Testis (tissue), 2 donors: ENCODE measurements at regions not wholly inside any gene's neighbourhood (a gene's known extent, or its start where the extent isn't known, plus 50 kb on each side); places are given as distances from the start of the nearest gene placed in this dataset.

Source experiments
- DNase-seq: peaks from one replicate; pipeline ENCODE4 v3.0.0-alpha.2; 2019
- H3K27ac ChIP-seq, 2 donors: fragments of 200-600 bp; sonication (generic); one replicate each; pipeline ENCODE4 v1.5.1; 2019
- H3K27me3 ChIP-seq: fragments of 200-600 bp; sonication (generic); one replicate; pipeline ENCODE4 v1.5.1; 2019
- H3K36me3 ChIP-seq: fragments of 200-600 bp; sonication (generic); one replicate; pipeline ENCODE4 v1.5.1; 2017; ENCODE audit warnings: low read depth; ENCODE audit errors: missing control alignments
- H3K4me1 ChIP-seq: fragments of 200-600 bp; sonication (generic); one replicate; pipeline ENCODE4 v1.5.1; 2019
- H3K4me3 ChIP-seq, 2 donors: fragments of 200-600 bp; sonication (generic); one replicate each; pipeline ENCODE4 v1.5.1; 2017 to 2019
- H3K9me3 ChIP-seq: fragments of 200-600 bp; sonication (generic); one replicate; pipeline ENCODE4 v1.5.1; 2017
- CTCF ChIP-seq, 3 experiments: fragments of 450-650 bp in 2 of 3; fragments of 200-600 bp in 1 of 3; sonication (generic) in 1 of 3; IDR thresholded peaks; one replicate each; pipeline ENCODE4 v1.5.1; 2016 to 2019; ENCODE audit warnings: antibody characterized with exemption in 3 of 3, mild to moderate bottlenecking in 2 of 3, moderate library complexity in 1 of 3
- POLR2A ChIP-seq: fragments of 450-650 bp; IDR thresholded peaks from one replicate; pipeline ENCODE4 v1.6.1; 2017; ENCODE audit warnings: antibody characterized with exemption, mild to moderate bottlenecking, moderate library complexity
- WGBS, 2 donors: methylation state at CpG; one replicate each; pipeline ENCODE4 v1.1.5; 2018; 5-methylcytosine and 5-hydroxymethylcytosine counted together
- intact Hi-C: fragments of 100-400 bp; cut with DNase I; formaldehyde crosslinking; loops from one replicate; pipeline ENCODE4 v1.15.1; 2023; ENCODE audit warnings: low total_unique reads

GRCh38 chr4:89397441-89397840 lies 89.8 kb upstream of the GPRIN3 start:
- no peak for TF ChIP-seq POLR2A
- no peak for TF ChIP-seq CTCF (IDR thresholded peaks at IDR 0.05)
- Histone ChIP-seq H3K4me1 (no peaks in the 10 kb centered on the region), H3K9me3 (no peaks in the 10 kb centered on the region), H3K36me3 (no peaks in the 10 kb centered on the region), H3K27ac (no peak overlapping the region), H3K27me3 (no peaks in the 10 kb centered on the region), H3K4me3 (no peak overlapping the region)
- WGBS, 2 donors, result 38 to 68% methylated on average over 1 of the region's 1 CpG
- intact Hi-C loops, result no loop called here
- DNase-seq, result no peak

DNA sequence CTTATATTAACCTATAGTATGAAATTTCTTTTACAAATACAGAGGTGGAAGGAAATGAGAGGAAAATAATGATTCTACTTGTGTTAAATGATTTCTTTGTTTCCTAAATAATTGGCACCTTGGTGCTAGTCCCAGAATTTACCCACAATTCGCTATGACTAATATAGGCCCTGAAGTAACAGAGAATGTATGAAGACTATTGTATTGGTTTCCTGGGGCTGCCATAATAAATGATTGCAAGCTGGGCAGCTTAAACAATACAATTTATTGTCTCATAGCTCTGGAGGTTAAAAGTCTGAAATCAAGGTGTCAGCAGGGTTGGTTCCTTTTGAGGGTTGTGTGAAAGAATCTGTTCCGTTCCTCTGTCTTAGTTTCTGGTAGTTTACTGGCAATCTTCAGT lies 74.8 kb upstream of the GPRIN3 start:
- Histone ChIP-seq H3K27me3 (no peaks in the 10 kb centered on the region), H3K27ac (no peak overlapping the region), H3K9me3 (no peaks in the 10 kb centered on the region), H3K36me3 (no peaks in the 10 kb centered on the region), H3K4me3 (no peak overlapping the region), H3K4me1 (no peaks in the 10 kb centered on the region)
- intact Hi-C loops, result no loop called here
- 89 to 96% methylated on average over 2 of the region's 2 CpGs for WGBS, 2 donors
- no peak for TF ChIP-seq POLR2A
- TF ChIP-seq CTCF (IDR thresholded peaks at IDR 0.05), result no peak
- DNase-seq, result no peak

- intact Hi-C loops, result no loop called here
These were observed 73.4 kb upstream of the GPRIN3 start for GRCh38 chr4:89380980-89381379.

DNA sequence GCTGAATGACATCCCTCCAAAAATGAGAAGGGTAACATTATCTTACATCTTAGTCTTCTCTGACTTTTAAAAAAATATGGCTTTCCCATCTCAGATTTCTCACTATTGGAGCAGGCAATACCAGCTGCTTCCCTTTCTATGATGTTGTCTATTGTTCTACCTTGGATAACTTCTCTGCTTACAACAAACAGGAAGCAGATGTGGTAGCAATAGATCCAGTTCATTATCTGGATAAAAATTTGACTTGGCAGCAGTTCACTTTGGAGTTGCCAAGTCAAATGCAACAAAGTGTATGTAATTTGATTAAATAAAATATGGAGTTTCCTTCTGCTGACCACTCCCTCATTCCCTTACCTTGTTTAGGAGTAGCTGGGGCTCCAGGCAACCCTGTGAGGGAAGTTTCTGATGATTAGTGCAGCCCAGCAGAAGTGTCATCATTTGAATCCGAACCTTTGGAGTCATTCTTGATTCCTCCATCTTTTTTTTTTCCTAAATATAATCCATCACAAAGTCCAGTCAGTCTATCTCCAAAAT lies 72.0 kb upstream of the GPRIN3 start:
- Histone ChIP-seq H3K27ac (no peak overlapping the region), H3K36me3 (no peaks in the 10 kb centered on the region), H3K9me3 (no peaks in the 10 kb centered on the region), H3K27me3 (no peaks in the 10 kb centered on the region), H3K4me3 (no peak overlapping the region), H3K4me1 (no peaks in the 10 kb centered on the region)
- no peak for TF ChIP-seq CTCF (IDR thresholded peaks at IDR 0.05)
- 77 to 89% methylated on average over 1 of the region's 1 CpG for WGBS, 2 donors
- no peak for DNase-seq
- intact Hi-C loops, result no loop called here

More at GRCh38 chr4:89380980-89381379, 73.4 kb upstream of the GPRIN3 start:
- H3K27ac ChIP-seq, result no peak overlapping the region
- no peak for DNase-seq
- no peaks in the 10 kb centered on the region for H3K4me1 ChIP-seq
- H3K27me3 ChIP-seq, result no peaks in the 10 kb centered on the region
- H3K36me3 ChIP-seq, result no peaks in the 10 kb centered on the region
- no peak overlapping the region for H3K4me3 ChIP-seq
- no peak for TF ChIP-seq CTCF (IDR thresholded peaks at IDR 0.05)
- TF ChIP-seq POLR2A, result no peak
- no peaks in the 10 kb centered on the region for H3K9me3 ChIP-seq
- 85 to 94% methylated on average over 1 of the region's 1 CpG for WGBS, 2 donors

DNA sequence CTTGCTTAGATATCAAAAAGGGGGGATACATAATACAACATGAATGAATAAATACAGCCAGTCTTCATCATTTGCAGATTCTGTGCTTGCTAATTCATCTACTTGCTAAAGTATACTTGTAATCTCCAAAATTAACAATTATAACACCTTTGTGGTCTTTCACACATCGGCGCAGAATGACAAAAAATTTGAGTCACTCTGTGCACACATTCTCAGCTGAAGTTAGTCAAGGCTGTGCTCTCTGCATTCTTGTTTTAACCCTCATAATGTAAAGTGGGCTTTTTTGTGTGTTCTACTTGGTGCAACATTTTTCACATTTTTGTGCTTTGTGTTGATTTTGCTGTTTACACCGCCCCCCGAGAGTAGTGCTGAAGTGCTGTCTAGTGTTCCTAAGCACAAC lies 65.8 kb upstream of the GPRIN3 start:
- no peaks in the 10 kb centered on the region for H3K27me3 ChIP-seq
- DNase-seq, result no peak
- no peak overlapping the region for H3K27ac ChIP-seq
- no peaks in the 10 kb centered on the region for H3K4me1 ChIP-seq
- H3K4me3 ChIP-seq, result no peak overlapping the region
- intact Hi-C loops, result no loop called here
- WGBS, 2 donors, result 87 to 93% methylated on average over 4 of the region's 4 CpGs
- no peak for TF ChIP-seq CTCF (IDR thresholded peaks at IDR 0.05)
- TF ChIP-seq POLR2A, result no peak
- H3K9me3 ChIP-seq, result no peaks in the 10 kb centered on the region
- no peaks in the 10 kb centered on the region for H3K36me3 ChIP-seq
